ENCODE measurements at regions not wholly inside any gene's neighbourhood (a gene's known extent, or its start where the extent isn't known, plus 50 kb on each side); places are given as distances from the start of the nearest gene placed in this dataset.

- TF ChIP-seq, protein P1, sequence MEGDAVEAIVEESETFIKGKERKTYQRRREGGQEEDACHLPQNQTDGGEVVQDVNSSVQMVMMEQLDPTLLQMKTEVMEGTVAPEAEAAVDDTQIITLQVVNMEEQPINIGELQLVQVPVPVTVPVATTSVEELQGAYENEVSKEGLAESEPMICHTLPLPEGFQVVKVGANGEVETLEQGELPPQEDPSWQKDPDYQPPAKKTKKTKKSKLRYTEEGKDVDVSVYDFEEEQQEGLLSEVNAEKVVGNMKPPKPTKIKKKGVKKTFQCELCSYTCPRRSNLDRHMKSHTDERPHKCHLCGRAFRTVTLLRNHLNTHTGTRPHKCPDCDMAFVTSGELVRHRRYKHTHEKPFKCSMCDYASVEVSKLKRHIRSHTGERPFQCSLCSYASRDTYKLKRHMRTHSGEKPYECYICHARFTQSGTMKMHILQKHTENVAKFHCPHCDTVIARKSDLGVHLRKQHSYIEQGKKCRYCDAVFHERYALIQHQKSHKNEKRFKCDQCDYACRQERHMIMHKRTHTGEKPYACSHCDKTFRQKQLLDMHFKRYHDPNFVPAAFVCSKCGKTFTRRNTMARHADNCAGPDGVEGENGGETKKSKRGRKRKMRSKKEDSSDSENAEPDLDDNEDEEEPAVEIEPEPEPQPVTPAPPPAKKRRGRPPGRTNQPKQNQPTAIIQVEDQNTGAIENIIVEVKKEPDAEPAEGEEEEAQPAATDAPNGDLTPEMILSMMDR (IDR thresholded peaks at IDR 0.05) = no peak
- no peak for TF ChIP-seq ZFX (IDR thresholded peaks at IDR 0.05; ENCODE audit: borderline replicate concordance)
Measured at GRCh38 chr4:3638080-3638795, 106.0 kb upstream of the LRPAP1 start.
